Naive thymus-derived CD4-positive, alpha-beta T cell (primary cell): ENCODE measurements at regions not wholly inside any gene's neighbourhood (a gene's known extent, or its start where the extent isn't known, plus 50 kb on each side); places are given as distances from the start of the nearest gene placed in this dataset.

Experiments
- ATAC-seq: fragments of 150-1000 bp; cut with Tn5 transposase; 2 replicates; pipeline ENCODE4 v1.10.0; 2021; ENCODE audit warnings: mild to moderate bottlenecking, moderate library complexity
- CTCF ChIA-PET: fragments of 350-600 bp; sonication (Branson Sonifier 250); formaldehyde crosslinking; loops from one replicate; lab custom pipeline; 2021; ENCODE audit warnings: antibody characterized with exemption; lab: Charles Lee
- POLR2A ChIA-PET: fragments of 350-600 bp; sonication (Branson Sonifier 250); formaldehyde crosslinking; loops from one replicate; lab custom pipeline; 2021; ENCODE audit warnings: antibody characterized with exemption, inconsistent platforms; lab: Charles Lee
- DNase-seq, 9 donors: peaks; one replicate each; pipeline versions ENCODE4 v3.0.0 to v3.0.0-alpha.2; 2020 to 2022; ENCODE audit warnings: mixed read lengths in 1 of 9
- H3K27ac ChIP-seq: one replicate; pipeline ENCODE4 v1.7.0; 2013; ENCODE audit warnings: mild to moderate bottlenecking, low read depth, low read length, moderate library complexity
- H3K27me3 ChIP-seq, 2 donors: one replicate each; pipeline ENCODE4 v1.7.0; 2013; ENCODE audit warnings: low read length in 2 of 2, mild to moderate bottlenecking in 2 of 2, moderate library complexity in 2 of 2; ENCODE audit not compliant: control insufficient read depth in 2 of 2, insufficient read depth in 2 of 2
- H3K36me3 ChIP-seq, 3 experiments: 1 replicate in 2 of 3; 2 replicates in 1 of 3; pipeline ENCODE4 v1.7.0; 2013; ENCODE audit warnings: low read length in 3 of 3, mild to moderate bottlenecking in 3 of 3, moderate library complexity in 1 of 3; ENCODE audit not compliant: insufficient read depth in 3 of 3, control insufficient read depth in 2 of 3
- H3K4me1 ChIP-seq, 2 donors: one replicate each; pipeline ENCODE4 v1.7.0; 2013; ENCODE audit warnings: low read length in 2 of 2, mild to moderate bottlenecking in 2 of 2, moderate library complexity in 1 of 2; ENCODE audit not compliant: control insufficient read depth in 2 of 2, insufficient read depth in 2 of 2
- H3K4me3 ChIP-seq: 2 replicates; pipeline ENCODE4 v1.7.0; 2013; ENCODE audit warnings: mild to moderate bottlenecking, low read length
- H3K9me3 ChIP-seq, 3 experiments: 1 replicate in 2 of 3; 2 replicates in 1 of 3; pipeline ENCODE4 v1.7.0; 2013; ENCODE audit warnings: low read length in 3 of 3; ENCODE audit not compliant: control insufficient read depth in 2 of 3
- H3K27ac Mint-ChIP-seq, 9 donors: one replicate each; pipeline ENCODE4 v1.8.0; 2020 to 2022; ENCODE audit warnings: mixed read lengths in 9 of 9, mild to moderate bottlenecking in 8 of 9, moderate library complexity in 5 of 9, inconsistent platforms in 2 of 9
- H3K27me3 Mint-ChIP-seq, 5 donors: one replicate each; pipeline ENCODE4 v1.8.0; 2021 to 2022; ENCODE audit warnings: mixed read lengths in 5 of 5, mild to moderate bottlenecking in 1 of 5
- H3K36me3 Mint-ChIP-seq, 5 donors: one replicate each; pipeline ENCODE4 v1.8.0; 2020 to 2022; ENCODE audit warnings: mixed read lengths in 5 of 5, mild to moderate bottlenecking in 3 of 5, inconsistent platforms in 1 of 5
- H3K4me1 Mint-ChIP-seq, 7 donors: one replicate each; pipeline ENCODE4 v1.8.0; 2020 to 2022; ENCODE audit warnings: mixed read lengths in 7 of 7, mild to moderate bottlenecking in 3 of 7, inconsistent platforms in 1 of 7
- H3K4me3 Mint-ChIP-seq, 10 donors: one replicate each; pipeline ENCODE4 v1.8.0; 2020 to 2022; ENCODE audit warnings: mild to moderate bottlenecking in 10 of 10, mixed read lengths in 10 of 10, moderate library complexity in 6 of 10, inconsistent platforms in 2 of 10
- H3K9me3 Mint-ChIP-seq, 11 donors: one replicate each; pipeline ENCODE4 v1.8.0; 2020 to 2022; ENCODE audit warnings: mixed read lengths in 11 of 11, mild to moderate bottlenecking in 4 of 11, inconsistent platforms in 1 of 11, moderate library complexity in 1 of 11
- intact Hi-C, 2 donors: fragments of 100-400 bp; cut with micrococcal nuclease; formaldehyde crosslinking; loops; one replicate each; pipeline ENCODE4 v1.15.1; 2023

- POLR2A ChIA-PET = no interaction called here
- Histone ChIP-seq H3K36me3 (no peaks in the 10 kb centered on the region), H3K27ac (no peak overlapping the region), H3K9me3 (no peaks in the 10 kb centered on the region), H3K4me3 (no peak overlapping the region), H3K27me3 (no peaks in the 10 kb centered on the region), H3K4me1 (no peaks in the 10 kb centered on the region)
- H3K4me1 Mint-ChIP-seq = no peaks in the 10 kb centered on the region
- no peak overlapping the region for H3K27ac Mint-ChIP-seq
- intact Hi-C loops = no loop called here
- H3K9me3 Mint-ChIP-seq = peaks cover 0 to 14% (median 7%) of the 10 kb centered on the region in 11 donors
- no peak for ATAC-seq
- peaks cover 0 to 10% (median 0%) of the 10 kb centered on the region in 5 donors for H3K27me3 Mint-ChIP-seq
- H3K4me3 Mint-ChIP-seq = no peak overlapping the region
- DNase-seq = no peak
- CTCF ChIA-PET = interaction anchor here (0.6 kb wide), 1 partner anchor 25 kb away, joined by 3 read pairs; no protein-coding TSS in a partner anchor
- H3K36me3 Mint-ChIP-seq = peaks cover 0 to 3% (median 0%) of the 10 kb centered on the region in 5 donors
Measured at GRCh38 chr4:22922426-22922825, 229.7 kb downstream of the GBA3 start.

- CTCF ChIA-PET = no interaction called here
- intact Hi-C loops = no loop called here
Measured at GRCh38 chr4:22921936-22922335, 229.2 kb downstream of the GBA3 start.

GRCh38 chr4:22911285-22911684 is 218.5 kb downstream of the GBA3 start:
- peaks cover 0 to 8% (median 0%) of the 10 kb centered on the region in 5 donors for H3K27me3 Mint-ChIP-seq
- POLR2A ChIA-PET = no interaction called here
- no peak for ATAC-seq

More at GRCh38 chr4:22921936-22922335, 229.2 kb downstream of the GBA3 start:
- Histone ChIP-seq H3K36me3 (no peaks in the 10 kb centered on the region), H3K27me3 (no peaks in the 10 kb centered on the region), H3K27ac (no peak overlapping the region), H3K9me3 (no peaks in the 10 kb centered on the region), H3K4me1 (no peaks in the 10 kb centered on the region), H3K4me3 (no peak overlapping the region)
- Mint-ChIP-seq H3K4me1 (no peaks in the 10 kb centered on the region), H3K27ac (no peak overlapping the region), H3K27me3 (peaks cover 0 to 10% (median 0%) of the 10 kb centered on the region in 5 donors), H3K4me3 (no peak overlapping the region), H3K9me3 (peaks cover 0 to 14% (median 7%) of the 10 kb centered on the region in 11 donors), H3K36me3 (peaks cover 0 to 3% (median 0%) of the 10 kb centered on the region in 5 donors)
- ATAC-seq = no peak
- POLR2A ChIA-PET = no interaction called here
- no peak for DNase-seq

GRCh38 chr4:22910200-22910599 is 217.5 kb downstream of the GBA3 start:
- CTCF ChIA-PET = no interaction called here
- POLR2A ChIA-PET = no interaction called here

More at GRCh38 chr4:22911285-22911684, 218.5 kb downstream of the GBA3 start:
- no peak overlapping the region for H3K27ac Mint-ChIP-seq
- H3K36me3 Mint-ChIP-seq = no peaks in the 10 kb centered on the region
- DNase-seq = no peak
- Histone ChIP-seq H3K27me3 (no peaks in the 10 kb centered on the region), H3K4me1 (no peaks in the 10 kb centered on the region), H3K27ac (no peak overlapping the region), H3K9me3 (no peaks in the 10 kb centered on the region), H3K4me3 (no peak overlapping the region), H3K36me3 (no peaks in the 10 kb centered on the region)
- intact Hi-C loops = no loop called here
- H3K9me3 Mint-ChIP-seq = peaks cover 0 to 6% (median 1%) of the 10 kb centered on the region in 11 donors
- no peak overlapping the region for H3K4me3 Mint-ChIP-seq
- peaks cover 0 to 4% (median 0%) of the 10 kb centered on the region in 7 donors for H3K4me1 Mint-ChIP-seq
- CTCF ChIA-PET = no interaction called here

GRCh38 chr4:22906045-22906444 is 213.3 kb downstream of the GBA3 start:
- Mint-ChIP-seq H3K4me3 (no peak overlapping the region), H3K36me3 (no peaks in the 10 kb centered on the region), H3K9me3 (peaks cover 0 to 6% (median 2%) of the 10 kb centered on the region in 11 donors), H3K4me1 (peaks cover 0 to 3% (median 0%) of the 10 kb centered on the region in 7 donors), H3K27me3 (peaks cover 0 to 4% (median 0%) of the 10 kb centered on the region in 5 donors), H3K27ac (no peak overlapping the region)
- ATAC-seq (no peak), DNase-seq (no peak)
- no peak overlapping the region for H3K27ac ChIP-seq
- H3K9me3 ChIP-seq = no peaks in the 10 kb centered on the region
- POLR2A ChIA-PET = no interaction called here
- no peaks in the 10 kb centered on the region for H3K36me3 ChIP-seq
- no peaks in the 10 kb centered on the region for H3K27me3 ChIP-seq
- no peak overlapping the region for H3K4me3 ChIP-seq
- CTCF ChIA-PET = no interaction called here
- intact Hi-C loops = no loop called here
- no peaks in the 10 kb centered on the region for H3K4me1 ChIP-seq

More at GRCh38 chr4:22910200-22910599, 217.5 kb downstream of the GBA3 start:
- no peak overlapping the region for H3K27ac Mint-ChIP-seq
- DNase-seq = no peak
- no peaks in the 10 kb centered on the region for H3K36me3 Mint-ChIP-seq
- Histone ChIP-seq H3K4me3 (no peak overlapping the region), H3K36me3 (no peaks in the 10 kb centered on the region), H3K27ac (no peak overlapping the region), H3K9me3 (no peaks in the 10 kb centered on the region), H3K4me1 (no peaks in the 10 kb centered on the region), H3K27me3 (no peaks in the 10 kb centered on the region)
- no peak for ATAC-seq
- intact Hi-C loops = no loop called here
- peaks cover 0 to 5% (median 0%) of the 10 kb centered on the region in 5 donors for H3K27me3 Mint-ChIP-seq
- no peak overlapping the region for H3K4me3 Mint-ChIP-seq
- peaks cover 0 to 4% (median 0%) of the 10 kb centered on the region in 7 donors for H3K4me1 Mint-ChIP-seq
- H3K9me3 Mint-ChIP-seq = peaks cover 0 to 6% (median 3%) of the 10 kb centered on the region in 11 donors

GRCh38 chr4:22903913-22904312 is 211.2 kb downstream of the GBA3 start:
- Histone ChIP-seq H3K9me3 (no peaks in the 10 kb centered on the region), H3K27ac (no peak overlapping the region), H3K36me3 (no peaks in the 10 kb centered on the region), H3K4me1 (no peaks in the 10 kb centered on the region), H3K27me3 (no peaks in the 10 kb centered on the region), H3K4me3 (no peak overlapping the region)
- ChIA-PET CTCF (interaction anchor here (1.5 kb wide), 1 partner anchor 8 kb away, joined by 3 read pairs; no protein-coding TSS in a partner anchor), POLR2A (no interaction called here)
- H3K27ac Mint-ChIP-seq = no peak overlapping the region
- ATAC-seq (no peak), DNase-seq (no peak)
- no peaks in the 10 kb centered on the region for H3K4me1 Mint-ChIP-seq
- peaks cover 0 to 4% (median 0%) of the 10 kb centered on the region in 5 donors for H3K27me3 Mint-ChIP-seq
- H3K36me3 Mint-ChIP-seq = no peaks in the 10 kb centered on the region
- intact Hi-C loops = no loop called here
- H3K9me3 Mint-ChIP-seq = peaks cover 0 to 6% (median 0%) of the 10 kb centered on the region in 11 donors
- no peak overlapping the region for H3K4me3 Mint-ChIP-seq

- H3K9me3 ChIP-seq = no peaks in the 10 kb centered on the region
Measured at GRCh38 chr4:22901631-22902030, 208.9 kb downstream of the GBA3 start.

More at GRCh38 chr4:22901631-22902030, 208.9 kb downstream of the GBA3 start:
- Mint-ChIP-seq H3K27ac (no peak overlapping the region), H3K36me3 (no peaks in the 10 kb centered on the region), H3K4me3 (no peak overlapping the region), H3K27me3 (peaks cover 0 to 10% (median 7%) of the 10 kb centered on the region in 5 donors), H3K9me3 (peaks cover 0 to 4% (median 0%) of the 10 kb centered on the region in 11 donors), H3K4me1 (no peaks in the 10 kb centered on the region)
- intact Hi-C loops = no loop called here
- DNase-seq (no peak), ATAC-seq (no peak)
- no peaks in the 10 kb centered on the region for H3K27me3 ChIP-seq
- no peaks in the 10 kb centered on the region for H3K36me3 ChIP-seq
- no peak overlapping the region for H3K4me3 ChIP-seq
- no peak overlapping the region for H3K27ac ChIP-seq
- ChIA-PET CTCF (no interaction called here), POLR2A (no interaction called here)
- H3K4me1 ChIP-seq = no peaks in the 10 kb centered on the region
